GM21360 (cell line): ENCODE measurements at regions not wholly inside any gene's neighbourhood (a gene's known extent, or its start where the extent isn't known, plus 50 kb on each side); places are given as distances from the start of the nearest gene placed in this dataset.

ENCODE experiments used
- ATAC-seq: cut with Tn5 transposase; IDR thresholded peaks from one replicate; pipeline ENCODE4 v1.9.1; 2021; ENCODE audit warnings: mild to moderate bottlenecking, moderate library complexity; ENCODE audit not compliant: unreplicated experiment

DNA sequence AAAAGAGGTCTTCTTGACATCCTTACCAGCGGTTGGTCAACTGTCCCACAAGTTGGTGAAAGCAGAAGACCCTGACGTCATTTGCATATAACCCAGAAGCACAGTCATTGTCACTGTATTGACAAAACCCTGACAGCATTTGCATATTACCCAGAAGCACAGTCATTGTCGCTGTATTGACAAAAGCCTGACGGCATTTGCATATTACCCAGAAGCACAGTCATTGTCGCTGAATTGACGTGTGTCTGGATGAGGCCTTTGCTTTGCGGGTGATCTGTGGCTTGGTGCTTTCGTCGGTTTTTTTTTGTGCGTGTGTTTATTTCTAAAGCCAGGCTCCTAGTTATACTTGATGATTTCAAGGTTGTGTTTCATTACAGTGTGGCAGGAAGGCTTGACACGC, 1145.2 kb downstream of the BRD1 start:
- no peak for ATAC-seq

- no peak for ATAC-seq
Observed at GRCh38 chr22:48680601-48681000, 1147.1 kb downstream of the BRD1 start.

DNA sequence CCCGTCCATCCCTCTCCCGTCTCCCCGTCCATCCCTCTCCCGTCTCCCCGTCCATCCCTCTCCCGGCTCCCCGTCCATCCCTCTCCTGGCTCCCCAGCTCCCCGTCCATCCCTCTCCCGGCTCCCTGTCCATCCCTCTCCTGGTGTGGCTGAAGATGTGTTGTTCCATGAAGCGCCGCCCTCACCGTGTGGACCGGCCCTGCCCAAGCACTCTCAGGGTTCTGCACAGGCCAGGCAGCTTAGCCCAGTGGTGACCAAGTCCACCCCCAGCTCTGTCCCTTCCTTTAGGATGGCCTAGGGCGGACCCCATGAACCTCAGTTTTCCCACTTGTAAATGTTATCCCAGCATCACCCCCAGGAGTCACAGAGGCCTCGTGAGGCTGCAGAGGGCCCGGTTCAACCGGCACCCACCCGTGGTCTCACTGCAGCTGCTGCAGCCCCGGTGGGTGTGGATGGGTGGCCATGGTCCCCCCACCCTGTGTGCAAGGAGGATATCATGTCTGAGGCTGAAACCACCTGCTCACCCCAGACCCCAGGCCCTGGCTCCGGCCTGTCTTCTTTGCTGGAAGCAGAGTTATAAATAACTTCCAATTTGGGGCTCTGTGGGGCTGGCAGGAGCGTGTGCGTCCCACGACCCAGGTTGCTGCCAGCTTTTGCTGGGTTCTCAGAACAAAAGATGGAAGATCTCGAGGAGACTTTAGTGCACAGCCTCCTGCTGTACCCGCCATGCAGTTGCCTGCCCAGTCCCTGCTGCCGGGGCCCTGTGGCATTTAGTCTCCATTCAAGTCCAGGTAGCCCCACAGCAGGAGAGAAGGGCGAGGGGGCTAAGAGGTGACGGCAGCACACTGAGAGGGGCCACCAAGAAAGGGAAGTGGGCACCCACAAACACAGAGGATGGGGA, 1147.8 kb downstream of the BRD1 start:
- no peak for ATAC-seq

GRCh38 chr22:48678171-48679135, 1149.2 kb downstream of the BRD1 start:
- no peak for ATAC-seq

GRCh38 chr22:48677621-48678020, 1150.1 kb downstream of the BRD1 start:
- no peak for ATAC-seq

DNA sequence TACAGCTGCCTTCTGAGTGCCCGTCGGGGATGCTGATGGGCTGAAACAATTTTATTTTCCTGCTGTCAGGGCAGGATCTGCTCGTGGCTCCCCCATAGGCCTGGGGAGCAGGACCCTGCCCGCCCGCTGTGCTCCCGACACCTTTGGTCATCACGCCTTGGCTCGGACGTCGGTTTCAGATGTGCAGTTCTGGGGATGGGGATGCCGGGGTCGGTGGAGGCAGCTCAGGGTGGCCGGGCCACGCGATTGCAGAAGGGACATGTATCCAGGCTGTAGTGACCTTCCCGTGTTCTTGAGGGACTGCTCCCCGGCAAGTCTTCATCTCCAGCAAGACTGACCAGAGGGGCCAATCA, 1150.5 kb downstream of the BRD1 start:
- no peak for ATAC-seq

- no peak for ATAC-seq
Observed at GRCh38 chr22:48676266-48677167, 1151.2 kb downstream of the BRD1 start.

- ATAC-seq, result no peak
Observed at GRCh38 chr22:48675830-48676145, 1151.9 kb downstream of the BRD1 start.

- ATAC-seq, result no peak
Observed at GRCh38 chr22:48675141-48675829, 1152.4 kb downstream of the BRD1 start.

- no peak for ATAC-seq
Observed at GRCh38 chr22:48673806-48674500, 1153.7 kb downstream of the BRD1 start.

- ATAC-seq, result no peak
Observed at GRCh38 chr22:48672387-48672786, 1155.3 kb downstream of the BRD1 start.

GRCh38 chr22:48670731-48671130, 1156.9 kb downstream of the BRD1 start:
- ATAC-seq, result no peak

- no peak for ATAC-seq
Observed at GRCh38 chr22:48669986-48670716, 1157.5 kb downstream of the BRD1 start.

GRCh38 chr22:48669226-48669625, 1158.4 kb downstream of the BRD1 start:
- no peak for ATAC-seq

DNA sequence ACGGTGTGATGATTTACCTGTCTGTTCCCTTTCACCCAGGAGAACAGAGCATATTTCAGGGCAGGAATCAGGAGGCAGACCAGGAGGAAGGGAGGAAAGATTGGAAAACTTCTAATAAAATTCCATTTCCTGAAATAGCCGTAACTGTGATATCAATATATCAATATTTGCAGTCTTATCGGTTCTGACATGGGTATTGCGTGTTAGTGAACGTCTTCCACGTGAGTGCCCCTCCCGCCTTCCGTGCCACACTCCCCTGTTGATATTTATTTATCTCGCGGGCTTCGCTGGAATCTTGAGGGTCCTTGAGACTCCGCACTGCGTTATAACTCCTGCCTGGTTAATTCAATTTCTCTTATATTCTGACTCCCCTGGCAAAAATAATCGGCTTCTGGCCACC, 1160.4 kb downstream of the BRD1 start:
- ATAC-seq, result no peak

DNA sequence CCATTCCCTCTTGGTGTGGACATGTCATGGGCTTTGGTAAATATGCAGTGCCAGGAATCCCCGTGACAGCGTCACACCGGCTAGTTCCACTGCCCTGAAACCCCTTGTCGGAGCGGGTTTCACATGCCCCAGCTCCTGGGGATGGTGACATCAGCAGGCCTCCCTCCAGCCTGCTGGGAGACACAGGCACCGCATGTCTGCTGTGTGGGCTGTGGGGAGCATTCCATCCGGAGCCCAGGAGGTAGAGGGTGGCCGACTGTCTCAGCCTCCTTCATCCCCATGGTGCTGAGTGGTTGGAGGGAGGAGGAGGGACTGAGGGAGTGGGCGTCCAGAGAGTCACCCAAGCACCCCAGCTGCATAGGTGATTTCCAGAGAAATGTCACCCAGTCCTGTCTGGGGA, 1161.1 kb downstream of the BRD1 start:
- no peak for ATAC-seq

- no peak for ATAC-seq
Observed at GRCh38 chr22:48665311-48665995, 1162.2 kb downstream of the BRD1 start.

DNA sequence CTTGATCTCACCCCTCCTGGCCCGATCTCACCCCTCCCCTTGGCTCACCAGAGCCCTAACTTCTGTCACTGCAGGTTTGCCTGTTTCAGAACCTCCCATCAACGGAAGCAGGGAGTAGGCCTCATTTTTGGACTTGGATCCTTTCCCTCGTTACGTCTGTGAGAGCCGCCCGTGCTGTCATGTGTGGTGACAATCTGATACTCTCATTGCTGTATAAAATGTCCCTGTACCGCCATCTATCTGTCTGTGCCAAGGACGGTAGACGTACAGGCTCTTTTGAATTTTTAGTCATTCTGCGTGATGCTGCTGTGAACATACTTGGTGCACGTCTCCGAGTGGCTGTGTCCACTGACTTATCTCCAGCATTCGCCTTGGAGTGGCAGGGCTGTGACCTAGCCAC, 1163.1 kb downstream of the BRD1 start:
- no peak for ATAC-seq

GRCh38 chr22:48663297-48663696, 1164.4 kb downstream of the BRD1 start:
- ATAC-seq, result no peak
